ENCODE measurements at regions not wholly inside any gene's neighbourhood (a gene's known extent, or its start where the extent isn't known, plus 50 kb on each side); places are given as distances from the start of the nearest gene placed in this dataset.

DNA sequence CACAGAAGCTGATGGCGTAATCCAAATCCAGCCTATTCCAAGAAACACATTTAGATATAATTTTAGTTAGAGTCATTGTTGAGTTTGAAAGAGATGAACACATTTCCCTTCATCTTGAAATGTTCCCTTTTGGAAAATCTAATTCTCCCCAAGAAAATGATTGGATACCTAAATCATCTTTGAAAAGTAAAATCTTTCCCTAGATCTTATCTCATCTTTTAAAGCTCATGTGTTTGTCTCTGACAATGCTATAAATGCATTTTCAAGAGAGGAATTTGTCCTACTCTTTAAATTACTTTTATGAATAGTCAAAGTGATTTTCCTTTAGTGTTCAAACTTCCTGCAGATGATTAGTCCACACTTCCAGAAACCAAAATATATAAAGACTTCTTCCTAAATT lies 82.6 kb upstream of the CNTN6 start:
- TF ChIP-seq, protein P1, sequence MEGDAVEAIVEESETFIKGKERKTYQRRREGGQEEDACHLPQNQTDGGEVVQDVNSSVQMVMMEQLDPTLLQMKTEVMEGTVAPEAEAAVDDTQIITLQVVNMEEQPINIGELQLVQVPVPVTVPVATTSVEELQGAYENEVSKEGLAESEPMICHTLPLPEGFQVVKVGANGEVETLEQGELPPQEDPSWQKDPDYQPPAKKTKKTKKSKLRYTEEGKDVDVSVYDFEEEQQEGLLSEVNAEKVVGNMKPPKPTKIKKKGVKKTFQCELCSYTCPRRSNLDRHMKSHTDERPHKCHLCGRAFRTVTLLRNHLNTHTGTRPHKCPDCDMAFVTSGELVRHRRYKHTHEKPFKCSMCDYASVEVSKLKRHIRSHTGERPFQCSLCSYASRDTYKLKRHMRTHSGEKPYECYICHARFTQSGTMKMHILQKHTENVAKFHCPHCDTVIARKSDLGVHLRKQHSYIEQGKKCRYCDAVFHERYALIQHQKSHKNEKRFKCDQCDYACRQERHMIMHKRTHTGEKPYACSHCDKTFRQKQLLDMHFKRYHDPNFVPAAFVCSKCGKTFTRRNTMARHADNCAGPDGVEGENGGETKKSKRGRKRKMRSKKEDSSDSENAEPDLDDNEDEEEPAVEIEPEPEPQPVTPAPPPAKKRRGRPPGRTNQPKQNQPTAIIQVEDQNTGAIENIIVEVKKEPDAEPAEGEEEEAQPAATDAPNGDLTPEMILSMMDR (conservative IDR thresholded peaks at IDR 0.05; ENCODE audit: low read depth, low read length): no peak
- TF ChIP-seq EZH2 (IDR thresholded peaks at IDR 0.05; ENCODE audit: borderline replicate concordance, low read depth, low read length, poor library complexity, severe bottlenecking): no peak
